K562 (cell line): ENCODE measurements at regions not wholly inside any gene's neighbourhood (a gene's known extent, or its start where the extent isn't known, plus 50 kb on each side); places are given as distances from the start of the nearest gene placed in this dataset.

Experiments
- ATAC-seq: fragments of 200-7000 bp; cut with Tn5 transposase; 3 replicates; pipeline ENCODE4 v1.9.1; 2020; ENCODE audit warnings: moderate library complexity
- BruUV-seq: library from RNA; stranded (reverse); fragments of 400-500 nt; replicated peaks from 2 replicates; lab custom pipeline; 2021; lab: Mats Ljungman, UMichigan
- CTCF ChIA-PET: fragments of 300-600 bp; formaldehyde crosslinking; extraction: SDS; loops from one replicate; lab custom pipeline; 2021; ENCODE audit warnings: low intra/inter-chr PET ratio; lab: Yijun Ruan, JAX
- POLR2A ChIA-PET: fragments of 300-600, 350-650 bp; sonication (Branson Sonifier 250); formaldehyde crosslinking; extraction: SDS; loops from one replicate; lab custom pipeline; 2021; ENCODE audit warnings: antibody characterized with exemption, inconsistent platforms; lab: Yijun Ruan, JAX
- DNase-seq, 4 experiments: peaks; one replicate each; pipeline versions ENCODE4 v3.0.0 to v3.0.0-alpha.2; 2011 to 2018; ENCODE audit warnings: low spot score in 3 of 4, mixed read lengths in 3 of 4; ENCODE audit errors: extremely low read depth in 1 of 4
- FAIRE-seq: peaks from 2 replicates; lab custom pipeline; 2011; peaks lifted over from hg19 to GRCh38; lab: Jason Lieb, UNC
- H2AFZ ChIP-seq: 2 replicates; pipeline ENCODE4 v1.6.0; 2011; ENCODE audit warnings: low read depth, low read length, control low read depth, inconsistent platforms
- H3K27ac ChIP-seq: fragments of 200-600 bp; 3 replicates; pipeline ENCODE4 v1.8.0; 2011; ENCODE audit warnings: low read depth, mild to moderate bottlenecking, control low read depth, inconsistent platforms, low read length, moderate library complexity, mixed read lengths; ENCODE audit errors: extremely low read depth
- H3K27me3 ChIP-seq, 2 experiments: fragments of 300-600 bp in 1 of 2; 2 replicates in 1 of 2; 3 replicates in 1 of 2; pipeline versions ENCODE4 v1.6.0 to v1.8.0; 2011; ENCODE audit warnings: inconsistent platforms in 2 of 2, low read length in 2 of 2, mild to moderate bottlenecking in 1 of 2, mixed read lengths in 1 of 2, moderate library complexity in 1 of 2; ENCODE audit not compliant: control insufficient read depth in 2 of 2, insufficient read depth in 2 of 2
- H3K36me3 ChIP-seq: fragments of 300-600 bp; 3 replicates; pipeline ENCODE4 v1.8.0; 2011; ENCODE audit warnings: mild to moderate bottlenecking, low read length, inconsistent platforms; ENCODE audit not compliant: control insufficient read depth, insufficient read depth
- H3K4me1 ChIP-seq, 2 experiments: fragments of 200-600 bp in 1 of 2; replicated peaks in 1 of 2; 2 replicates in 1 of 2; 3 replicates in 1 of 2; pipeline versions ENCODE4 v1.5.1 to v1.8.0; 2011; ENCODE audit warnings: inconsistent platforms in 2 of 2, low read length in 2 of 2, mild to moderate bottlenecking in 1 of 2, mixed read lengths in 1 of 2, moderate library complexity in 1 of 2; ENCODE audit not compliant: control insufficient read depth in 2 of 2, insufficient read depth in 2 of 2
- H3K4me2 ChIP-seq: 2 replicates; pipeline ENCODE4 v1.6.1; 2011; ENCODE audit warnings: low read length, control low read depth, inconsistent platforms, mixed read lengths; ENCODE audit not compliant: insufficient read depth
- H3K4me3 ChIP-seq: fragments of 200-600 bp; sonication (generic), shearing (Covaris generic); 2 replicates; pipeline ENCODE4 v1.5.1; 2016; ENCODE audit warnings: control low read depth, inconsistent platforms
- H3K79me2 ChIP-seq: fragments of 200-600 bp; 3 replicates; pipeline ENCODE4 v1.8.0; 2011; ENCODE audit warnings: low read length, inconsistent platforms; ENCODE audit not compliant: control insufficient read depth, insufficient read depth
- H3K9ac ChIP-seq, 2 experiments: 2 replicates each; pipeline versions ENCODE4 v1.6.0 to v1.6.1; 2011; ENCODE audit warnings: low read depth in 2 of 2, low read length in 2 of 2, control low read depth in 1 of 2, inconsistent platforms in 1 of 2, mild to moderate bottlenecking in 1 of 2, mixed read lengths in 1 of 2; ENCODE audit not compliant: insufficient read depth in 1 of 2
- H3K9me1 ChIP-seq: one replicate; pipeline ENCODE4 v1.6.0; 2011; ENCODE audit warnings: inconsistent platforms, mild to moderate bottlenecking, low read length, moderate library complexity; ENCODE audit not compliant: control insufficient read depth, insufficient read depth
- H3K9me3 ChIP-seq: replicated peaks from 2 replicates; pipeline ENCODE4 v1.5.1; 2011; ENCODE audit warnings: low read depth, low read length, inconsistent platforms; ENCODE audit not compliant: control insufficient read depth, insufficient read depth
- H4K20me1 ChIP-seq: replicated peaks from 2 replicates; pipeline ENCODE4 v1.6.1; 2011; ENCODE audit warnings: low read length, inconsistent platforms, mixed read lengths; ENCODE audit not compliant: control insufficient read depth, insufficient read depth
- BRD4 ChIP-seq: fragments of 200-600 bp; sonication (generic); IDR thresholded peaks from 2 replicates; pipeline ENCODE4 v1.6.1; 2017; ENCODE audit warnings: inconsistent platforms
- CEBPB ChIP-seq: fragments of 450-650 bp; IDR thresholded peaks from 2 replicates; pipeline ENCODE4 v1.6.1; 2016; ENCODE audit warnings: missing genetic modification characterization, missing compliant biosample characterization
- HDAC1 ChIP-seq, 2 experiments: fragments of 450-650 bp; IDR thresholded peaks; 2 replicates each; pipeline ENCODE4 v1.6.1; 2016 to 2017; ENCODE audit warnings: inconsistent platforms in 1 of 2, mild to moderate bottlenecking in 1 of 2, moderate library complexity in 1 of 2
- IFI16 ChIP-seq: fragments of 250-450 bp; sonication (Bioruptor Pico); IDR thresholded peaks from 2 replicates; pipeline ENCODE4 v2.1.2; 2022; ENCODE audit warnings: mild to moderate bottlenecking, inconsistent platforms
- MXI1 ChIP-seq: IDR thresholded peaks from 2 replicates; pipeline ENCODE4 v1.6.1; 2011; ENCODE audit warnings: low read depth, mild to moderate bottlenecking, improper control_type of control experiment, low read length
- NCOA1 ChIP-seq: fragments of 450-650 bp; IDR thresholded peaks from 2 replicates; pipeline ENCODE4 v1.6.1; 2016; ENCODE audit warnings: low read depth
- NR2C2 ChIP-seq, 2 experiments: fragments of 200-800 bp in 1 of 2; sonication (Bioruptor generic) in 1 of 2; sonication (generic) in 1 of 2; formaldehyde crosslinking in 1 of 2; IDR thresholded peaks; 2 replicates each; pipeline versions ENCODE4 v1.6.1 to v1.8.0; 2016 to 2022; ENCODE audit warnings: mild to moderate bottlenecking in 1 of 2, missing compliant biosample characterization in 1 of 2, missing genetic modification characterization in 1 of 2, missing genetic modification reagents in 1 of 2
- PHB2 ChIP-seq: fragments of 450-650 bp; IDR thresholded peaks from 2 replicates; pipeline ENCODE4 v1.6.1; 2017; ENCODE audit warnings: low read depth
- PRPF4 ChIP-seq: fragments of 200-400 bp; formaldehyde crosslinking; IDR thresholded peaks from one replicate; pipeline ENCODE4 v1.6.1; 2017; ENCODE audit warnings: low read length, low read depth, mild to moderate bottlenecking; ENCODE audit not compliant: insufficient read depth, poor library complexity, severe bottlenecking
- RFX7 ChIP-seq: fragments of 250-450 bp; sonication (Bioruptor Pico); IDR thresholded peaks from 2 replicates; pipeline ENCODE4 v1.5.1; 2021; ENCODE audit warnings: mild to moderate bottlenecking
- SREBF1 ChIP-seq: fragments of 150-350 bp; IDR thresholded peaks from 2 replicates; pipeline ENCODE4 v1.6.1; 2014; ENCODE audit warnings: antibody characterized with exemption, low read depth, low read length, borderline replicate concordance
- ZNF174 ChIP-seq: fragments of 250-450 bp; sonication (Bioruptor Pico); IDR thresholded peaks from 2 replicates; pipeline ENCODE4 v1.4.0; 2020; ENCODE audit warnings: mild to moderate bottlenecking
- ZNF584 ChIP-seq: fragments of 200-800 bp; sonication (Bioruptor generic); IDR thresholded peaks from 2 replicates; pipeline ENCODE4 v1.6.1; 2016; ENCODE audit warnings: low read depth, mild to moderate bottlenecking, missing genetic modification characterization, missing compliant biosample characterization
- ZNF586 ChIP-seq: fragments of 450-650 bp; formaldehyde crosslinking; conservative IDR thresholded peaks from 2 replicates; pipeline ENCODE4 v1.4.0; 2020; ENCODE audit warnings: mild to moderate bottlenecking, moderate library complexity
- ZNF699 ChIP-seq: fragments of 250-450 bp; sonication (Bioruptor Pico); IDR thresholded peaks from 2 replicates; pipeline ENCODE4 v1.8.0; 2021; ENCODE audit warnings: mild to moderate bottlenecking, moderate library complexity; ENCODE audit not compliant: insufficient replicate concordance
- WGBS: fragments of 100-300 bp; shearing (Covaris generic); methylation state at CpG from one replicate; pipeline ENCODE4 v1.1.6; 2016; ENCODE audit warnings: low coverage, mixed read lengths; ENCODE audit not compliant: insufficient coverage; ENCODE audit errors: missing lambda C conversion rate; 5-methylcytosine and 5-hydroxymethylcytosine counted together
- in situ Hi-C: fragments of 300-500 bp; cut with MboI; formaldehyde crosslinking; loops from 4 replicates; pipeline ENCODE4 v1.15.0; 2018; ENCODE audit warnings: inconsistent platforms, mixed read lengths
- intact Hi-C: fragments of 100-400 bp; cut with micrococcal nuclease; formaldehyde crosslinking; loops from 2 replicates; pipeline ENCODE4 v1.14.2; 2022
- TF ChIP-seq, protein P1 (sequence below), 3 experiments: fragments of 200-800 bp in 1 of 3; sonication (Bioruptor generic) in 1 of 3; sonication (generic) in 1 of 3; formaldehyde crosslinking in 1 of 3; IDR thresholded peaks; 2 replicates each; pipeline versions ENCODE4 v1.6.1 to v1.8.0; 2016 to 2022; ENCODE audit warnings: mild to moderate bottlenecking in 2 of 3, missing compliant biosample characterization in 2 of 3, missing genetic modification characterization in 2 of 3, missing genetic modification reagents in 1 of 3
- TF ChIP-seq, protein P2 (sequence below): sonication (generic); formaldehyde crosslinking; IDR thresholded peaks from 2 replicates; pipeline ENCODE4 v1.8.0; 2022; ENCODE audit warnings: mild to moderate bottlenecking, missing genetic modification reagents
- TF ChIP-seq, protein P3 (sequence below): fragments of 450-650 bp; IDR thresholded peaks from 2 replicates; pipeline ENCODE4 v1.6.1; 2018; ENCODE audit not compliant: partially characterized antibody

DNA sequence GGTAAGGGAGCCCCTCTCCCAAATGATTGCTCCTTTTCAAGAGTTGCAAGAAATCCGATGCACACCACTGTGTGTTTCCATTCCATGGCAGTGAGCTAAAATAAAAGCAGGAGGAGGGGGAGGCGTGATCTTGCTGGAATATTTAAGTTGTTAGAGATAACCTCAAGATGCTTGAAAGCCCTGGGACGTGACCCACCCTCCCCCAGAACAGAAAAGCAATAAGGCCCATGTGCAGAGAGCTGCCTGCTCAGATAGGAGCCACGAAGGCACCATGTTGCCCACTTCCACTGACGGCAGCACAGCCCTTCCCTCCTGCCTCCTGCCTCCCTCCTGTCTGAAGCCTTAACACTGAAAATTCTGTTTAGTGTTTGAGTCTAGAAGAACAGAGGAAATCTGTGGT is 432.6 kb upstream of the CDH4 start (continued):
- TF ChIP-seq, protein P1, sequence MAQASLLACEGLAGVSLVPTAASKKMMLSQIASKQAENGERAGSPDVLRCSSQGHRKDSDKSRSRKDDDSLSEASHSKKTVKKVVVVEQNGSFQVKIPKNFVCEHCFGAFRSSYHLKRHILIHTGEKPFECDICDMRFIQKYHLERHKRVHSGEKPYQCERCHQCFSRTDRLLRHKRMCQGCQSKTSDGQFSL (CRISPR knock-in tag; IDR thresholded peaks at IDR 0.05) = no peak
- TF ChIP-seq, protein P1 (tag; IDR thresholded peaks at IDR 0.05) = no peak
- no peak for TF ChIP-seq IFI16
- TF ChIP-seq BRD4 = no peak
- TF ChIP-seq, protein P2, sequence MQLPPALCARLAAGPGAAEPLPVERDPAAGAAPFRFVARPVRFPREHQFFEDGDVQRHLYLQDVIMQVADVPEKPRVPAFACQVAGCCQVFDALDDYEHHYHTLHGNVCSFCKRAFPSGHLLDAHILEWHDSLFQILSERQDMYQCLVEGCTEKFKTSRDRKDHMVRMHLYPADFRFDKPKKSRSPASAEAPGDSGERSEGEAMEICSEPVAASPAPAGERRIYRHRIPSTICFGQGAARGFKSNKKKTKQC (CRISPR knock-in tag) = no peak

DNA sequence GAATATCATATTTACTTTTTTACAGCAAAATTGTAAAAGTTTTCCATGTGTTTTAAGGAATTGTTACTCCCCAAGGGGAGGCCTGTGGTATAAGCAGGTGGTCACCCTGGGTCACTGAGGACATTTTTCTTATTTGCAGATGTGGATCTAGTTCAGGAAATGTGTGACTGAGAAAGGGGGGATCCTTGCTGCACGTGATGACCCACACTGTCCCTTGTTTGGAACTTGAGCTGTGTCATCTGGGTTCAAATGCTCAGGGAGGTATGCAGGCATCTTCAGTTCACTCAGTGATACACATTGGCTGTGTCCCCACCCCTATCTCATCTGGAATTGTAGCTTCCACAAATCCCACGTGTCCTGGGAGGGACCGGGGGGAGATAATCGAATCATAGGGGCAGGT is 431.9 kb upstream of the CDH4 start:
- Histone ChIP-seq H3K27me3 (no peaks in the 10 kb centered on the region), H2AFZ (no peak overlapping the region), H3K79me2 (no peaks in the 10 kb centered on the region), H3K9ac (no peak overlapping the region), H3K9me3 (no peaks in the 10 kb centered on the region), H3K36me3 (no peaks in the 10 kb centered on the region), H3K4me3 (no peak overlapping the region), H3K27ac (no peak overlapping the region), H4K20me1 (no peaks in the 10 kb centered on the region), H3K9me1 (no peaks in the 10 kb centered on the region), H3K4me2 (no peak overlapping the region), H3K4me1 (no peaks in the 10 kb centered on the region)
- ATAC-seq (no peak), DNase-seq (no peak), FAIRE-seq (no peak)
- no TSS peak for BruUV-seq
- in situ Hi-C loops (no loop called here), intact Hi-C loops (no loop called here)
- POLR2A ChIA-PET = no interaction called here
- 0% methylated on average over 4 of the region's 4 CpGs for WGBS
- CTCF ChIA-PET = no interaction called here
- TF ChIP-seq ZNF174 (CRISPR knock-in tag) = no peak
- TF ChIP-seq, protein P3, sequence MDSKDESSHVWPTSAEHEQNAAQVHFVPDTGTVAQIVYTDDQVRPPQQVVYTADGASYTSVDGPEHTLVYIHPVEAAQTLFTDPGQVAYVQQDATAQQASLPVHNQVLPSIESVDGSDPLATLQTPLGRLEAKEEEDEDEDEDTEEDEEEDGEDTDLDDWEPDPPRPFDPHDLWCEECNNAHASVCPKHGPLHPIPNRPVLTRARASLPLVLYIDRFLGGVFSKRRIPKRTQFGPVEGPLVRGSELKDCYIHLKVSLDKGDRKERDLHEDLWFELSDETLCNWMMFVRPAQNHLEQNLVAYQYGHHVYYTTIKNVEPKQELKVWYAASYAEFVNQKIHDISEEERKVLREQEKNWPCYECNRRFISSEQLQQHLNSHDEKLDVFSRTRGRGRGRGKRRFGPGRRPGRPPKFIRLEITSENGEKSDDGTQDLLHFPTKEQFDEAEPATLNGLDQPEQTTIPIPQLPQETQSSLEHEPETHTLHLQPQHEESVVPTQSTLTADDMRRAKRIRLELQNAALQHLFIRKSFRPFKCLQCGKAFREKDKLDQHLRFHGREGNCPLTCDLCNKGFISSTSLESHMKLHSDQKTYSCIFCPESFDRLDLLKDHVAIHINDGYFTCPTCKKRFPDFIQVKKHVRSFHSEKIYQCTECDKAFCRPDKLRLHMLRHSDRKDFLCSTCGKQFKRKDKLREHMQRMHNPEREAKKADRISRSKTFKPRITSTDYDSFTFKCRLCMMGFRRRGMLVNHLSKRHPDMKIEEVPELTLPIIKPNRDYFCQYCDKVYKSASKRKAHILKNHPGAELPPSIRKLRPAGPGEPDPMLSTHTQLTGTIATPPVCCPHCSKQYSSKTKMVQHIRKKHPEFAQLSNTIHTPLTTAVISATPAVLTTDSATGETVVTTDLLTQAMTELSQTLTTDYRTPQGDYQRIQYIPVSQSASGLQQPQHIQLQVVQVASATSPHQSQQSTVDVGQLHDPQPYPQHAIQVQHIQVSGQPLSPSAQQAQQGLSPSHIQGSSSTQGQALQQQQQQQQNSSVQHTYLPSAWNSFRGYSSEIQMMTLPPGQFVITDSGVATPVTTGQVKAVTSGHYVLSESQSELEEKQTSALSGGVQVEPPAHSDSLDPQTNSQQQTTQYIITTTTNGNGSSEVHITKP = no peak
- no peak for TF ChIP-seq SREBF1
- no peak for TF ChIP-seq HDAC1 (IDR thresholded peaks at IDR 0.05)
- TF ChIP-seq ZNF584 = no peak
- no peak for TF ChIP-seq NCOA1
- TF ChIP-seq PHB2 = no peak
- no peak for TF ChIP-seq ZNF699 (CRISPR knock-in tag)
- no peak for TF ChIP-seq NR2C2 (CRISPR knock-in tag; IDR thresholded peaks at IDR 0.05)
- TF ChIP-seq NR2C2 (tag; IDR thresholded peaks at IDR 0.05) = no peak
- no peak for TF ChIP-seq ZNF586 (CRISPR knock-in tag)
- TF ChIP-seq MXI1 = no peak
- TF ChIP-seq CEBPB (tag) = no peak
- no peak for TF ChIP-seq PRPF4
- no peak for TF ChIP-seq RFX7
